ENCODE measurements at regions not wholly inside any gene's neighbourhood (a gene's known extent, or its start where the extent isn't known, plus 50 kb on each side); places are given as distances from the start of the nearest gene placed in this dataset.

GRCh38 chr9:38282756-38283155, 109.7 kb upstream of the ALDH1B1 start:
- TF ChIP-seq CTCF (conservative IDR thresholded peaks at IDR 0.05) (no peak), EZH2 (IDR thresholded peaks at IDR 0.05; ENCODE audit: low read depth) (no peak)
